ENCODE measurements at regions not wholly inside any gene's neighbourhood (a gene's known extent, or its start where the extent isn't known, plus 50 kb on each side); places are given as distances from the start of the nearest gene placed in this dataset.

DNA sequence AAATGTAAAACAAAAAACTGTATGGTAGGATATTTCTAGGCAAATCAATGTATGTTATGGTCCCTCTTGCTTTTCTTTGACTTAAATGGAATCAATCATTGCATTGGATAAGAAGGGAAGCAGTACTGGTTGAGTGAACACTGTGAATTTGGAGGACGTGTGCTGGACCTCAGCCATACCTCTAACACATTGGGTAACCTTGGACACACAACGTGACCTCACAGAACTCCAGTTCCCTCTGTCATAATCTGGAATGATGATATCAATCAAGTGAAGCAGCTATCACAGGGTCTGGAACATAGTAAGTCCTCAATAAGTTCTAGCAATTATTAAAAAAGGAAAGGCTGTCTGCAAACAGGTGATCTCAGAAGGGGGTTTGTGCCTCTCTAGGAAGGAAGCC is 474.9 kb upstream of the TCF4 start:
- Histone ChIP-seq H4K20me1 (ENCODE audit: low read depth) (no peaks in the 10 kb centered on the region), H3K27me3 (no peaks in the 10 kb centered on the region), H3K36me3 (no peaks in the 10 kb centered on the region), H3K4me2 (no peak overlapping the region), H3K4me3 (no peak overlapping the region), H3K9me3 (ENCODE audit: low read depth) (no peaks in the 10 kb centered on the region), H2AFZ (replicated peaks) (no peak overlapping the region), H3K79me2 (ENCODE audit: low read depth) (no peaks in the 10 kb centered on the region), H3F3A (ENCODE audit: low read depth) (no peaks in the 10 kb centered on the region), H3K27ac (no peak overlapping the region), H3K9ac (no peak overlapping the region), H3K4me1 (peaks cover 27% of the 10 kb centered on the region)
- DNase-seq (ENCODE audit: low spot score): no peak
- H3K27ac Mint-ChIP-seq: no peak overlapping the region
- no peaks in the 10 kb centered on the region for H3K36me3 Mint-ChIP-seq
- no peak for TF ChIP-seq EZH2phosphoT487 (IDR thresholded peaks at IDR 0.05)
- TF ChIP-seq, protein P1, sequence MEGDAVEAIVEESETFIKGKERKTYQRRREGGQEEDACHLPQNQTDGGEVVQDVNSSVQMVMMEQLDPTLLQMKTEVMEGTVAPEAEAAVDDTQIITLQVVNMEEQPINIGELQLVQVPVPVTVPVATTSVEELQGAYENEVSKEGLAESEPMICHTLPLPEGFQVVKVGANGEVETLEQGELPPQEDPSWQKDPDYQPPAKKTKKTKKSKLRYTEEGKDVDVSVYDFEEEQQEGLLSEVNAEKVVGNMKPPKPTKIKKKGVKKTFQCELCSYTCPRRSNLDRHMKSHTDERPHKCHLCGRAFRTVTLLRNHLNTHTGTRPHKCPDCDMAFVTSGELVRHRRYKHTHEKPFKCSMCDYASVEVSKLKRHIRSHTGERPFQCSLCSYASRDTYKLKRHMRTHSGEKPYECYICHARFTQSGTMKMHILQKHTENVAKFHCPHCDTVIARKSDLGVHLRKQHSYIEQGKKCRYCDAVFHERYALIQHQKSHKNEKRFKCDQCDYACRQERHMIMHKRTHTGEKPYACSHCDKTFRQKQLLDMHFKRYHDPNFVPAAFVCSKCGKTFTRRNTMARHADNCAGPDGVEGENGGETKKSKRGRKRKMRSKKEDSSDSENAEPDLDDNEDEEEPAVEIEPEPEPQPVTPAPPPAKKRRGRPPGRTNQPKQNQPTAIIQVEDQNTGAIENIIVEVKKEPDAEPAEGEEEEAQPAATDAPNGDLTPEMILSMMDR (IDR thresholded peaks at IDR 0.05): no peak
- no peak for TF ChIP-seq EZH2 (IDR thresholded peaks at IDR 0.05)
- no peaks in the 10 kb centered on the region for H3K9me3 Mint-ChIP-seq
- H3K4me3 Mint-ChIP-seq: no peak overlapping the region
- peaks cover 5% of the 10 kb centered on the region for H3K27me3 Mint-ChIP-seq (ENCODE audit: insufficient read depth, low read depth)
- H3K4me1 Mint-ChIP-seq: peaks cover 7% of the 10 kb centered on the region

DNA sequence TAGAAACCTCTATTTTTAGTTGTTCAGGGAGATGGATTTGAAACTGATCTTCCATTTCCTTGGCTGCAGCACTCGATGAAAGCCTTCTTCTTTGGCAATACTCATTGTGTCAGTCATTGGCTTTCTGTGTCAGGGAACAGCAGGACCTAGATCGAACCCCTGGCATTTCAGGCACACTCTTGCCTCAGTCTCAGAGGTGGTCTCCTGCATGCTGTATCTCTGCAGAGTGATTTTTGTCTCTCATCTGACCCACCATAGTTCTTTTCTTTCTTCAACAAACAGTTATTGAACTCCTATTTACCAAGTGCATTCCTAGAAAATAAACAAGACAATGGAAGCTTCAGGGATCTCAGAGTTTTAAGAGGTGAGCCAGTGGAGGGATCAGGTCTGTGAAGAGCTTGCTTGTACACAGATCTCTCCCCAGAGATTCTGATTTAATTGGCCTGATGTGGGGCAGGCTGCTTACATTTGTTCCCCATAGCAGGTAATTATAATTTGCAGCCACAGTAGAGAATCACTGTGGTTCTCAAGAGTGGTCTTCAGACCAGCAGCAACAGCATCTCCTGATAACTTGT is 473.1 kb upstream of the TCF4 start:
- peaks cover 2% of the 10 kb centered on the region for H3K9me3 Mint-ChIP-seq
- H3K4me3 ChIP-seq: no peak overlapping the region
- H3K4me3 Mint-ChIP-seq: no peak overlapping the region
- no peaks in the 10 kb centered on the region for H3F3A ChIP-seq (ENCODE audit: low read depth)
- no peak overlapping the region for H3K9ac ChIP-seq
- peaks cover 5% of the 10 kb centered on the region for H3K27me3 Mint-ChIP-seq (ENCODE audit: insufficient read depth, low read depth)
- H3K4me2 ChIP-seq: peak overlapping the region; percentile 12
- H3K9me3 ChIP-seq (ENCODE audit: low read depth): no peaks in the 10 kb centered on the region
- no peak overlapping the region for H2AFZ ChIP-seq (replicated peaks)
- no peaks in the 10 kb centered on the region for H3K27me3 ChIP-seq
- no peaks in the 10 kb centered on the region for H3K36me3 ChIP-seq
- TF ChIP-seq, protein P1 (IDR thresholded peaks at IDR 0.05): no peak
- no peak for TF ChIP-seq EZH2phosphoT487 (IDR thresholded peaks at IDR 0.05)
- no peak for TF ChIP-seq EZH2 (IDR thresholded peaks at IDR 0.05)
- no peaks in the 10 kb centered on the region for H3K36me3 Mint-ChIP-seq
- H4K20me1 ChIP-seq (ENCODE audit: low read depth): no peaks in the 10 kb centered on the region
- no peak for DNase-seq (ENCODE audit: low spot score)
- H3K4me1 Mint-ChIP-seq: no peaks in the 10 kb centered on the region
- peaks cover 23% of the 10 kb centered on the region for H3K4me1 ChIP-seq
- no peaks in the 10 kb centered on the region for H3K79me2 ChIP-seq (ENCODE audit: low read depth)
- no peak overlapping the region for H3K27ac Mint-ChIP-seq
- peak overlapping the region; percentile 53 for H3K27ac ChIP-seq

DNA sequence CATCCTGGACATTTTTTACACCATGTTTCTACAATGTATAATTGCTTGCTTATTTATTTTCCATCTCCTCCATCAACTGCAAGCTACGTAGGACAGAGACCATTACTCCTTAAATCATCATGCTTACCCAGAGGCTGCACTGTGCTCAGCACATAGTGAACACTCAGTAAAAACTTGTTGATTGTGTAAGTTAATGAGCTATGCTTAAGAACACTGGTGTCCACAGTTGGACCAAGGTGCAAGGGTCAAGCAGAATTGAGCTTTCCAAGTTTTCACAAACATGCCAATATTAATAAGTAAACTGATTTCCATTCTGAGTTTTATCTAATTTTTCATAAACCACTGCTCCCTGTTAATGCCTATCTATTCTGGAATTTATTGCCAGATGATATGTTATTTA is 464.2 kb upstream of the TCF4 start:
- no peaks in the 10 kb centered on the region for H4K20me1 ChIP-seq (ENCODE audit: low read depth)
- no peaks in the 10 kb centered on the region for H3K79me2 ChIP-seq (ENCODE audit: low read depth)
- no peaks in the 10 kb centered on the region for H3K4me1 ChIP-seq
- H3K27ac ChIP-seq: no peak overlapping the region
- no peak overlapping the region for H2AFZ ChIP-seq (replicated peaks)
- no peak overlapping the region for H3K9ac ChIP-seq
- no peak for DNase-seq (ENCODE audit: low spot score)
- H3K4me1 Mint-ChIP-seq: no peaks in the 10 kb centered on the region
- H3K9me3 ChIP-seq (ENCODE audit: low read depth): peaks cover 11% of the 10 kb centered on the region
- H3K27ac Mint-ChIP-seq: no peak overlapping the region
- peaks cover 14% of the 10 kb centered on the region for H3K9me3 Mint-ChIP-seq
- H3K4me3 ChIP-seq: no peak overlapping the region
- no peaks in the 10 kb centered on the region for H3K36me3 Mint-ChIP-seq
- no peaks in the 10 kb centered on the region for H3K27me3 ChIP-seq
- peaks cover 5% of the 10 kb centered on the region for H3K27me3 Mint-ChIP-seq (ENCODE audit: insufficient read depth, low read depth)
- H3K4me2 ChIP-seq: no peak overlapping the region
- TF ChIP-seq EZH2 (IDR thresholded peaks at IDR 0.05): no peak
- TF ChIP-seq, protein P1 (IDR thresholded peaks at IDR 0.05): no peak
- TF ChIP-seq EZH2phosphoT487 (IDR thresholded peaks at IDR 0.05): no peak
- H3K36me3 ChIP-seq: no peaks in the 10 kb centered on the region
- H3K4me3 Mint-ChIP-seq: no peak overlapping the region
- no peaks in the 10 kb centered on the region for H3F3A ChIP-seq (ENCODE audit: low read depth)
